HG02840 (cell line): ENCODE measurements at regions not wholly inside any gene's neighbourhood (a gene's known extent, or its start where the extent isn't known, plus 50 kb on each side); places are given as distances from the start of the nearest gene placed in this dataset.
A peak's percentile ranks its signal among the peaks of the same experiment; 100 is the strongest.
"Not testable (repeated sequence)": the region's sequence is repeated elsewhere in the genome, so short reads cannot be mapped to it uniquely, and the experiment has no call there.

Experiments
- ATAC-seq: cut with Tn5 transposase; IDR thresholded peaks from one replicate; pipeline ENCODE4 v1.9.1; 2021; ENCODE audit warnings: mild to moderate bottlenecking, moderate library complexity, moderate number of reproducible peaks; ENCODE audit not compliant: unreplicated experiment, low FRiP score

- ATAC-seq, result no peak
These were observed 235.3 kb upstream of the SETMAR start for GRCh38 chr3:4067893-4068292.

GRCh38 chr3:4069796-4070195, 233.4 kb upstream of the SETMAR start:
- ATAC-seq, result no peak

GRCh38 chr3:4071481-4072184, 231.5 kb upstream of the SETMAR start:
- no peak for ATAC-seq

DNA sequence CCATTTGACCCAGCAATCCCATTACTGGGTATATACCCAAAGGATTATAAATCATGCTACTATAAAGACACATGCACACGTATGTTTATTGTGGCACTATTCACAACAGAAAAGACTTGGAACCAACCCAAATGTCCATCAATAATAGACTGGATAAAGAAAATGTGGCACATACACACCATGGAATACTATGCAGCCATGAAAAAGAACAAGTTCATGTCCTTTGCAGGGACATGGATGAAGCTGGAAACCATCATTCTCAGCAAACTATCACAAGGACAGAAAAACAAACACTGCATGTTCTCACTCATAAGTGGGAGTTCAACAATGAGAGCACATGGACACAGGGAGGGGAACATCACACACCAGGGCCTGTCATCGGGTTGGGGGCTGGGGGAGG, 225.9 kb upstream of the SETMAR start:
- ATAC-seq, result not testable (repeated sequence)

DNA sequence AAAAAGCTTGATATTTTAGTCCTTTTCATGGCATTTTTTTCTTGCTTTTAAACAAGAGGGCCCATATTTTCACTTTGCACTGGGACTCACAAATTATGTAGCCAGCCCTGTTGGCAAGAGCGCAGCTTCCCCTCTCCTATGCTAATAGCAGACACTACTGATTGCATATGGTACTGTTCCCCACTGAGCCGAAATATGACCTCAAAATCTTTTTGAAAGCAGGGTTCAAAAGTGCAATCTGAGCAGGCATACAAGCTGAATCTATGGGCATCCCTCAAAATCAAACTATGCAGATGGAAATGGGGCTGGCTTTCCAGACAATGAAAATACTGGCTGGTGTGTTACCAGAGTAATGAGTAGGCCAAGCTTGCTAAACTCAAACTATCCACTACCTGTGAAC, 225.2 kb upstream of the SETMAR start:
- no peak for ATAC-seq

DNA sequence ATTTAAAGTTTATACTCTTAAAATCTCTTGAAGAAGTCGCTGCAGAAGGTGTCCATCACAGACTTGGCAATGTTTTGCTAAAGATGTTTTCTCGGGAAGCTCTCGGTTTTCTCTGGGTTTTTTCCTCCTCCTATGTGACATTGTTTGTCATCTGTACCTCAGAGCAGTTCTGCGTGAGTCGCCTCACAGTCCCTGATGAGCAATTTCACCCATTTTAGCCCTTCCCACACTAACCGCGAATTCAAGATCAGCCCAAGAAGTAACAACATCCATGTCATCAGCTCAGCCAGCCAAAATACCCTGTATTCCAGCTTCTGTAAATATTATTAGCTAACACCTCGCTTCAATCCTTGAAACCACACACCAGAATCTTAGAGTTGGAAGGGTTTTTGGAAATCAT, 224.3 kb upstream of the SETMAR start:
- ATAC-seq, result no peak

DNA sequence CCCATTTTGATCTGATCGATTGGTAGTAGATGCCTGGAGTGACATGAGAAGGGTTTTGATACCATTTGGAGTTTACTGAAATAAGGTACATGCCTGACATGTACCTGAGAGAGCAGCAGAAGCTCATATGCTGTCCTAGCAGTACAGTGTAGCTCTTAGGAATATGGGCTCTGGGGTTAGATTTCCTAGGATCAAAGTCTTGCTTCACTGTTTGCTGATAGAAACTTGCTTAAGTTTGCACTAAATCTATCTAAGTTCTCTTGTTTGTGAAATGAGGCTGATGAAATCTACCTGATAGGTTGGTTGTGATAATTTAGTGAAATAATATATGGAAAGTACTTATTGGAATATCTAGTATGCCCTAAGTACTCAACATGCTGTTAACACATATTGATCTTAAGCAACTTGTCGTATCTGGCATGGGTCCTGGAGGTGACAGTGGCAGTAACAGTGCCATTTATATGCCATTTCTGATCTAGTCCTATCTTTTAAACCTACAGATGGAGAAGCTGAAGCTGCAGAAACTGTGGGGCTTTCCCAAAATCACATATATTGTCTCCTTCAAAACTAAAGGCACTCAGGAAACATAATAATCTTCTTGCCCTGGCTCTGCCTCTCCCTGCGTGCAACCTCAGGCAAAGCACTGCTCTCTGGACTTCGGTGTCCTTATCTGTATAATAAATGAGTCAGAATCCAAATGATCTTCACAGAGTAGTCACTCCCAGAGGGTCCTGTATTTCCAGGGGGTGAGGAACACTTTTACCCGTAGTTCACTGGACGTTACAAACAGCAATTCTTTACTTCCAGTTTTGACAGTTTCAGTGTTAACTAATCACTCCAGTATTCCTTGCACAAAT, 223.6 kb upstream of the SETMAR start:
- no peak for ATAC-seq

GRCh38 chr3:4083225-4084015, 219.7 kb upstream of the SETMAR start:
- no peak for ATAC-seq

DNA sequence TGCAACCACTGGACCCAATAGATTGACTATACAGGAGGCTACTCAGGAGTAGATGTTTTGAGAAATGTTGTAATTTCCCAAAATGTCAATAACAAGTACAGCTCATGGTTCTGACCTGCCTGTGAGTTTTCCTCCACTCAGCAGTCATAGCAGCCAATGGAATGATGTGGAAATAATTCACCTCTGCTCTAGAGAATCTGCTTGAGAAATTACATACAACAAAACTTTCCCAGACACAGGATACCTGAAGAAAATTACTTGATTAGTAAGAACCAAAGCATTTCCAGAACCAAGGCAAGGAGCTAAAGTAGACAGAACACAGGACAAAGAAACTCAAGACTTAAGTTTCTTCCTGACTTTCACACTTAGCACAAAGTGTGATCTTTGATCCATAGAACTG, 218.9 kb upstream of the SETMAR start:
- no peak for ATAC-seq

DNA sequence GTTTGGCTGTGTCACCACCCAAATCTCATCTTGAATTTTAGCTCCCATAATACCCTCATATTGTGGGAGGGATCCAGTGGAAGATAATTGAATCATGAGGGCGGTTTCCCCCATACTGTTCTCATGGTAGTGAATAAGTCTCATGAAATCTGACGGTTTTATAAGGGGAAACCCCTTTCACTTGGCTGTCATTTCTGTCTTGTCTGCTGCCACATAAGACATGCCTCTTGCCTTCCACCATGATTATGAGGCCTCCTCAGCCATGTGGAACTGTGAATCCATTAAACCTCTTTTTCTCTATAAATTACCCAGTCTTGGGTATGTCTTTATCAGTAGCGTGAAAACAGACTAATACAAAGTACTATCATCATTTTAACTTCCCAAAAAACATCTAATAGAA, 216.5 kb upstream of the SETMAR start:
- not testable (repeated sequence) for ATAC-seq

- no peak for ATAC-seq
These were observed 211.4 kb upstream of the SETMAR start for GRCh38 chr3:4091786-4092185.

DNA sequence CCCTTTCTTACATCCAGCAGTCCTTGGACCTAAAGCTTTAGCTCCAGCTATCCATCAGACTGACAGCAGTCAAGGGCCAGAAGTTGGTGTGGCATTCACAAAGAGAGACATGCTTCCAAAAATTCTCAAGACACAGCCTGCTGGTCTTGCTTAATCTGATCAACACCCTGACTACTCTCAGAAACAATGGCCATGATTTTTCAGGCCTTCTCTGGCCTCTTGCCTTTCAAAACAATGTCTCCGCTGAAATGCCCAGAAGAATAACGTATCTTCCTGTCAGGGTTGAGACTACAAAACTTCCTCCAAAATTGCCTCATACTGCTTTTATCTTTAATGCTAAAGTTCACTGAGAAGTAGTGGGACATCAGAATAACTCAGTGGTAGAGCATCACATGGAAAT, 205.4 kb upstream of the SETMAR start:
- ATAC-seq, result no peak

- no peak for ATAC-seq
These were observed 203.6 kb upstream of the SETMAR start for GRCh38 chr3:4099607-4100006.

DNA sequence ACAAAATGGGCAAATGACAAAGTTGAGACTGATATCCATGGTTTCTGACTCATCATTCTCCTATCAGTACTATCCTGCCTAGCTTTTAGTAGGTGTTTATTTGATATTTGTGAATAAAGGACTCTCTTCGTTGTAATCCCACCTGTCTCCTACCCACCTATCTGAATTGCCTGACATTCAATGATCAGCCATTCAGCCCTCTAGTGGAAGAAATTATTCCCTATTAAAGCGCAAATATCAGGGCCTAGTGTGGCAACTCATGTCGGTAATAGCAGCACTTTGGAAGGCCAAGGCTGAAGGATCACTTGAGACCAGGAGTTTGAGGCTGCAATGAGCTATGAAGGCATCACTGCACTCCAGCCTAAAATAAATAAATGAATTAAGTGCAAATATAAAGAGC, 195.7 kb upstream of the SETMAR start:
- ATAC-seq, result no peak

- ATAC-seq, result no peak
These were observed 189.2 kb upstream of the SETMAR start for GRCh38 chr3:4113811-4114522.

DNA sequence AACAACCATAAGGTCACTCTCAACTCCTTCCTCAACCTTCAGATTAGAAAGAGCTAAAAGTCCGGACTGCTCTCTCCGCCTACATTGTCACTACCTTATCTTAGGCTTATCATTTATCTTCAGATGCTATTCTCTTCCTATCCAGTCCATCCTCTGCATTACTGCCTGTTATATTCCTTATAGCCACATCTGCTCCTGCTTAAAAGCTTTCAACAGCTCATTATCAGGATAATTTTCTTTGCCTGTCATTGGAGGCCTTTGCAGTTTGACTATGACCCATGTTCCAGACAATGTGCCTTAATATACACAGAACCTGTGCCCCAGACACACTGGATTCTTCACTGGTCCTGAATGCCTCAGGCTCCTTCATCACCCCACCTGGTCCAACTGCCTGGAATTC, 184.1 kb upstream of the SETMAR start:
- ATAC-seq, result no peak

- no peak for ATAC-seq
These were observed 177.6 kb upstream of the SETMAR start for GRCh38 chr3:4125576-4125975.

- no peak for ATAC-seq
These were observed 164.9 kb upstream of the SETMAR start for GRCh38 chr3:4138150-4138785.

DNA sequence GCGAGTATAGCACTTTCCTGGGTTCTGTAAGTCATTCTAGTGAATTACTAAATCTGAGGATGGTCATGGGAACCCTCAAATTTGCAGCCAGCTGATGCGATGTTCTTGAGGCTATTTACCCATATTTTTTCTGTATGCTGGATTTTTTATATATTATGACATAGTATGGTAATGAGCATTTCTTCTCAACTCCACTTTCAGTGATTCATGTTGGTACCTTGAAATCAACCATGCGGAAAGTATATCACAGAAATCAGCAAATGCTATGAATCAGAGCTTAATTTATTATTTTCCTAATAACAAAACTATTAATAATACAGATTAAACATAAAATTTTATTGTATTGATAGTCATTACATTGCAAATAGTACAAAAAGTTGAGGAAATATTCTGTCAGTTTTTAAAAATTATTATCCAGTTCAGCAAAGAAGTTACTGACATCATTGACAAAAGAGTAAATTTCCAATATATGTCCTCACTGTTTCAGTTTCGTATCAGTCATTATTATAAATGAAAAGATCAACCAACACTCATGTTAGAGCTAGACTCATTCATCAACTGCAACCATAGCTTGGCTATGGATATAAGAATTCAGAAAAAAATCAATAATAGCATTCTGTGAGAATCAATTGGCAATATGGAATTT, 164.3 kb upstream of the SETMAR start:
- ATAC-seq, result peak; percentile 59
